AG09309 (cell line): ENCODE measurements at regions not wholly inside any gene's neighbourhood (a gene's known extent, or its start where the extent isn't known, plus 50 kb on each side); places are given as distances from the start of the nearest gene placed in this dataset.

Experiments used
- DNase-seq: peaks from one replicate; pipeline ENCODE4 v3.0.0-alpha.2; 2010; ENCODE audit warnings: low read depth
- H3K4me3 ChIP-seq: 2 replicates; pipeline ENCODE4 v1.5.1; 2011; ENCODE audit warnings: mild to moderate bottlenecking, low read depth, low read length, moderate library complexity; ENCODE audit not compliant: control insufficient read depth
- CTCF ChIP-seq: IDR thresholded peaks from 2 replicates; pipeline ENCODE4 v1.5.1; 2011; ENCODE audit warnings: mild to moderate bottlenecking, low read depth, low read length, inconsistent platforms; ENCODE audit not compliant: insufficient read depth, control insufficient read depth; ENCODE audit errors: missing control alignments

DNA sequence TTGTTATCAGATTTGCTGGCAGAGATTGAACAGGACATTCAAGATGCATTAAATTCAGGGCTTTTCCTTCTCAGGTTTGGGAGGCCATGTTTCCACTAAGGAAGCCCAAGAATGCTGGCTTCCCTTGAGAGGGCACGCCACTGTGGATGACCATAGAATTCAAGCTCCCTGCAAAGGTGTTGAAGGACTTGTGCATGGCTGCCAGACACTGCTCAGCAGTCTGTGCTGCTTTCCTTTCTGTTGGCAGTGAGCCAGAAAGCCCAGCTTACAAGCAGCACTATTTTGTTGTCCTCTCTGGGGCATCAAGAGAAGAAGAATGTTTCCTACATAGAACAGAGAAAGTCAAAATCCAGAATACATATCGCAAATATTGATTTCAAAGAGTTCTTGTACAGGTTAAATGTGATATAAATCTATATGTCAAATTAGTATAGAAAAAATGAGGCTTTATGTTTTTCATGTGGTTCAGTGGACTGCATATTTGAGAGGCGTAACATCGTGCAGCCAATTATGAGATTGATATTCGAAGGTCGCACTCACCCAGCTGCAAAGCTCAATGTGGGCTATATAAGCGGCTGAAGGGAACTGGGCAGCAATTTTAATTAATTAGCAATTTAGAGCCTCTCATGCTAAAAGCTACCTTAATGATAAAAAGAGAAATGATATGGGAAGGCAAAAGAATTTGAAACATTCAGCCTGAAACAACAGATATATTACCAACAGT is 103.1 kb upstream of the ISL1 start:
- no peak for DNase-seq
- H3K4me3 ChIP-seq: no peak overlapping the region
- TF ChIP-seq CTCF: no peak

DNA sequence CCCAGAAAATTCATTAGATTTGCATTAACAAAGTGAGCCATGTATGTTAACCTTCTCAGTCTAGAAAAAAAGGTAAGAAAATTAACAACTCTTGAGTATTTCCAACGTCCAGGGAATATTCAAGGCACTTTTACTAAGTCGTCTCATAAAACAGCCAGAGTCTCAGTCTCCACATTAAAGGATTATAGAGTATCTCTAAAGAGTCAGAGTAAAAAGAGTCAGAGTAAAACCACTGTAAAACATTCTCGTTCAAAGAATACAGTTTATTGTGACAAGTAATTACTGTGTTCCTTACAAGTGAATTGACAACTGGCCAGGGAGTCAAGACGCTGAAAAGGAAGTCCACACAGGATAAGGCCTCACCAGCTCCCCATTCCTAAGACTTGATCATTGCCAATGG is 97.2 kb upstream of the ISL1 start:
- no peak for TF ChIP-seq CTCF
- no peak overlapping the region for H3K4me3 ChIP-seq
- DNase-seq: no peak

DNA sequence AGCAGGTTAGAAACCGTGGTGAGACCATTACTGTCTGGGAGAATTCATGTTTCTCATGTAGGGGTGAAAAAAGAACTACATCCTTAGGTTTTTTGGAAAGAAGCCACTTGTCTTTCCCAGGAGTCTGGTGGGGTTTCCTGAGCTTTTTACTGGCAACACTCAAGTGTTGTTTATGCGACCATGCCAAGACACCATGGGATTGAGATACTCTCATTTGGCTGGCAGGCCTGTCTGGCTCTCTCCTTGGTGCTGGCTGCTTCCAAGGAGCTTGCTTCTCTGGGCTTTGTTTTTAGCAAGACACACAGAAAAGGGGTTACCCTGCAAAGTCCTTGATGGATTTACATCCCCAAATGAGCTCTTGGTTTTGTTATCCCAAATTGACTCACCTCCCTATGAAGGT is 80.9 kb upstream of the ISL1 start:
- TF ChIP-seq CTCF: no peak
- H3K4me3 ChIP-seq: no peak overlapping the region
- DNase-seq: no peak

GRCh38 chr5:51326844-51327243 is 56.4 kb upstream of the ISL1 start:
- no peak for TF ChIP-seq CTCF
- no peak overlapping the region for H3K4me3 ChIP-seq
- no peak for DNase-seq
